GM13976 (cell line): ENCODE measurements at regions not wholly inside any gene's neighbourhood (a gene's known extent, or its start where the extent isn't known, plus 50 kb on each side); places are given as distances from the start of the nearest gene placed in this dataset.
"Not testable (repeated sequence)": the region's sequence is repeated elsewhere in the genome, so short reads cannot be mapped to it uniquely, and the experiment has no call there.

Experiments
- DNase-seq: peaks from one replicate; pipeline ENCODE4 v3.0.0; 2012; ENCODE audit warnings: low spot score
- in situ Hi-C: fragments of 300-500 bp; cut with MboI; formaldehyde crosslinking; loops from one replicate; pipeline ENCODE4 v1.12.0; 2022; ENCODE audit warnings: low sequenced_read_pairs, mixed read lengths, inconsistent platforms; ENCODE audit not compliant: unreplicated experiment
- TF ChIP-seq, protein P1 (sequence below): IDR thresholded peaks from 2 replicates; pipeline ENCODE4 v1.5.1; 2012; ENCODE audit warnings: borderline replicate concordance, mild to moderate bottlenecking; ENCODE audit not compliant: insufficient read depth; ENCODE audit errors: extremely low read depth, missing control alignments, control extremely low read depth

DNA sequence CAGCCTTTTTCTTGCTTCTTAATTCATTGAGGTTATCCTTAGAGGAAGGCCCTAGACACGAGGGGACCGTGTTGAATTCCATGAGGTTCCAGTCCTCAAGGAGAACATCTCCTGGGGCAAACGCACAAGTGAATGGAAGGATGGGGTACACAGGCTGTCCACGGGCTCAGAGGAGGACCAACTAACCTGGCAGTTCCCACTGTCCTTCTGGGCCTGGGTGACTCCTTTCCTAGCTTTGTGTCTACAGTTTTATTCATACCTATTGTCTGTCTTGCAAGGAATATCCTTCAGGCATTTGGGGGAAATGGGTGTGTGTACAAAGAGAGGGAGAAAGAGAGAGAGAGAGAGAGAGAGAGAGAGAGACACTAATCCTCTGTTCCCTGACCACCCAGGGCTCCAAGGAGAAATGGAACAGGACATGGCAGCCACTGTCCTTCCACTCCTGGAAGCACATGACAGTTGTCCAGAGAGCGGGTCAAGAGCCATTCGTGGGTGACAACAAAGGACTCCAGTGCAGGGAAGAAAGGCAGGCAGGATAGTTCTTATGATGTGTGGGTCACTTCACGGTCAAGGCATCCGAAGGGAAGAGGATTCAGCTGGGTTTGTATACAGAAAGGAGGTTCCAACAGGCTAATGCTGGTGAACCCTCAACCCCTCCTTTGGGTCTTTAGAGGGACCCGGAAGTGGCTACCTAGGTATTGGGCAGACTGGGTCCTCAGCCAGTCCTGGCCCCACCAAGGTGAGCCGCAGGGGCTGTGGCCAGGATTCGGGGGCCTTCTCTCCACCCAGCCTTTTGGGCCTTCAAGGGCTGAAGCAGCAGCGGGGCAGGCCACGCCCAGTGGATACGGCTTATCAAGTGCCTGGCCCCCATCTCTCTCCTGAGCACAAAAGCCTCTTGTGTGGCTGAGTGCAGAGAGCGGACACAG, 150.6 kb downstream of the MYCN start:
- TF ChIP-seq, protein P1, sequence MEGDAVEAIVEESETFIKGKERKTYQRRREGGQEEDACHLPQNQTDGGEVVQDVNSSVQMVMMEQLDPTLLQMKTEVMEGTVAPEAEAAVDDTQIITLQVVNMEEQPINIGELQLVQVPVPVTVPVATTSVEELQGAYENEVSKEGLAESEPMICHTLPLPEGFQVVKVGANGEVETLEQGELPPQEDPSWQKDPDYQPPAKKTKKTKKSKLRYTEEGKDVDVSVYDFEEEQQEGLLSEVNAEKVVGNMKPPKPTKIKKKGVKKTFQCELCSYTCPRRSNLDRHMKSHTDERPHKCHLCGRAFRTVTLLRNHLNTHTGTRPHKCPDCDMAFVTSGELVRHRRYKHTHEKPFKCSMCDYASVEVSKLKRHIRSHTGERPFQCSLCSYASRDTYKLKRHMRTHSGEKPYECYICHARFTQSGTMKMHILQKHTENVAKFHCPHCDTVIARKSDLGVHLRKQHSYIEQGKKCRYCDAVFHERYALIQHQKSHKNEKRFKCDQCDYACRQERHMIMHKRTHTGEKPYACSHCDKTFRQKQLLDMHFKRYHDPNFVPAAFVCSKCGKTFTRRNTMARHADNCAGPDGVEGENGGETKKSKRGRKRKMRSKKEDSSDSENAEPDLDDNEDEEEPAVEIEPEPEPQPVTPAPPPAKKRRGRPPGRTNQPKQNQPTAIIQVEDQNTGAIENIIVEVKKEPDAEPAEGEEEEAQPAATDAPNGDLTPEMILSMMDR, result no peak
- no peak for DNase-seq
- in situ Hi-C loops, result no loop called here

DNA sequence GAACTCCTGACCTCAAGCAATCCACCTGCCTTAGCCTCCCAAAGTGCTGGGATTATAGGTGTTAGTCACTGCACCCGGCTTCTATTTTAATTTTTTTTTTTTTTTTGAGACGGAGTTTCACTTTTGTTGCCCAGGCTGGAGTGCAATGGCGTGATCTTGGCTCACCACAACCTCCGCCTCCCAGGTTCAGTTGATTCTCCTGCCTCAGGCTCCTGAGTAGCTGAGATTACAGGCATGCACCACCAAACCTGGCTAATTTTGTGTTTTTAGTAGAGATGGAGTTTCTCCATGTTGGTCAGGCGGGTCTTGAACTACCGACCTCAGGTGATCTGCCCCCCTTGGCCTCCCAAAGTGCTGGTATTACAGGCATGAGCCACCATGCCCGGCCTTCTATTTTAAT, 149.1 kb downstream of the MYCN start:
- in situ Hi-C loops, DNase-seq: not testable (repeated sequence)

DNA sequence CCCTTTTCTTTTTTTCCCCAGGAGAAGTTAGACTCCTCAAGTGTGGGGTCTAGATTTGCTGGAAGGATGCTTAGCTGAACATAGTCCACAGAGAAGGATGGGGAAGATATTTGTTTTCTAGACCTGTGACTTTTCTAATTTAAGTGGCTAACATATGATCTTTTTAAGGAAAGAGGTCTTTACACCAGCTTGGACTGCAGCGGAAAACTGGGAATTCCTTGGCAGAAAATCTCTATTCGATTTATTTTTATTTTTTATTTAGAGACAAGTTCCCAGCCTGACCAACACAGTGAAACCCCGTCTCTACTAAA, 148.4 kb downstream of the MYCN start:
- TF ChIP-seq, protein P1, result no peak
- no peak for DNase-seq
- in situ Hi-C loops, result no loop called here

DNA sequence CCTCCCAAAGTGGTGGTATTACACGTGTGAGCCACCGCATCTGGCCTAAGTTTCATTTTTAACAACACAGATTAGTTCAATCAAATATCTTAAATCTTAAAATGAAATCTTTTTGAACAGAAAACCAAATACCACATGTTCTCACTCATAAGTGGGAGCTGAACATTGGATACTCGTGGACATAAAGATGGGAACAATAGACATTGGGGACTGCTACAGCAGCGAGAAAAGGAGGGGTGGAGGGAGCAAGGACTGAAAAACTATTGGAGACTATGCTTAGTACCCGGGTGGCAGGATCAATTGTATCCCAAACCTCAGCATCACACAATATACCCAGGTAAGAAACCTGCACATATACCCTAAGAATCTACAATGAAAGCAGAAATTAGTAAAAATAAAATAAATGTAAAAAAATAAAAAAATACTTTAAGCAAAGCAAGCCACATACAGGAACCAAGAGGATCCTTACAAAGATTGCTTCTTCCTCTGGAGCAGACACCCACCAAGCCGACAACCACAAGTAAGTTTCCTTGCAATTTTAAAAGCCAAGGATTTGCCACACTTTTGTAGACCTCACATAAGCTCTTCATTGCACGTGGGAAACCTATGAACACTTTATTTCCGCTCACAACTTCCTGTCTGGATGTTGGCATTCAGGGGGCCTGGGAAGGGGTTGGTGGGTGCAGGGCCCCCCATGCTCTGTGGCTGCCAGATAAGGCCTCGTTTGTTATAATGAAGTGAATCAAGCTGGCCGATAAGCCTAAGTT, 147.9 kb downstream of the MYCN start:
- DNase-seq, result no peak
- in situ Hi-C loops, result no loop called here
- TF ChIP-seq, protein P1, result no peak

DNA sequence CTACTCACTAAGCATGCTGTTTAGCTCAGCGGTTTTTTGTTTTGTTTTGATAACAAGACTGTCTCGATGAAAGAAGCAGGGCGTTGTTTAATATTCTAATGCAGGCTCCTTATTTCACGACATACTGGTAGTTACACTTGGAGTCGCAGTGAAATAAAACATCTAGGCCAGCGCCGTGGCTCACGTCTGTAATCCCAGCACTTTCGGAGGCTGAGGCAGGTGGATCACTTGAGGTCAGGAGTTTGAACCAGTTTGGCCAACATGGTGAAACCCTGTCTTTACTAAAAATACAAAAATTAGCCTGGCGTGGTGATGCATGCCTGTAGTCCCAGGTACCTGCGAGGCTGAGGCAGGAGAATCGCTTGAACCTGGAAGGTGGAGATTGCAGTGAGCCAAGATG, 145.8 kb downstream of the MYCN start:
- in situ Hi-C loops, DNase-seq: not testable (repeated sequence)

DNA sequence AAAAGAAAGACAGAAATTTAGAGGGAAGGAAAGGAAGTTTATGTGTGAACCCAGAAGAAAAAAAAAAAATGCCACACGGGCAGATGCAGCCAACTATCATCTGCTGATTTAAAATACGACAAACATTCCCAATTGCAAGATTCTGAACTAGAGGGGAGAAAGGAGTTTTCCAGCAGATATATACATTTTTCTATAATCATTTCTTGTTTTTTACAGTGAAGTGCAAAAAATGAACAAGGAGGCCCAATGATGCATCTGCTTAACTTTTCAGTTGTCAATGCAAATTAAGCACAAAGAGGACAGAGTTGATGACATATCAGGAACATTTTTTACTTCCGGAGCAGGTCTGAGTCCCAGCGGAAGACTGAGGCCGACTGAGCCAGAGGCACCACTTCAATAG, 144.7 kb downstream of the MYCN start:
- in situ Hi-C loops, result no loop called here
- no peak for DNase-seq
- TF ChIP-seq, protein P1, result no peak

DNA sequence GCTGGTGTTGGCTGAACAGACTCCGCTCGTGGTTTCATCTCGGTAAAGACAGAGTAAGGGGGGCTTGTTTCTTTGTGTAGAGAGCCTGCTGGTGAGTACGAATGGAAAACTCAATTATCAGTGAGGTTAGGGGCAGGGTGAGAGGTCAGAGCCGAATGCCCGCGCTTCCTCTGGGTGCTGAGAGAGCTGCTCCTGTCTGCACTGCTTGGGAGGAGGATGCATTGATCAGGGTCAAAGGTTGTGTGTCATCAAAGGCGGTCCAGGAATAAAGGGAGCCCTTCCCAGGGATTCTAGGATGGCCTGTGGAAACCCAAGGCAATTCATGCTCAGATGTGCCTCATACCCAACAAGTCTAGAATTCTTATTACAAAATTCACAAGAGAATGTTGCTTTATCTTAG, 143.9 kb downstream of the MYCN start:
- no peak for DNase-seq
- in situ Hi-C loops, result no loop called here
- TF ChIP-seq, protein P1, result no peak
